Mesenchymal stem cell (in vitro differentiated cells and primary cell): ENCODE measurements at regions not wholly inside any gene's neighbourhood (a gene's known extent, or its start where the extent isn't known, plus 50 kb on each side); places are given as distances from the start of the nearest gene placed in this dataset.
A peak's percentile ranks its signal among the peaks of the same experiment; 100 is the strongest.

Experiments used
- DNase-seq: peaks from one replicate; pipeline ENCODE4 v3.0.0-alpha.2; 2013
- H2AFZ ChIP-seq: one replicate; pipeline ENCODE4 v1.6.1; 2013; ENCODE audit warnings: low read depth, mild to moderate bottlenecking, control low read depth, inconsistent platforms, low read length, moderate library complexity
- H2AK5ac ChIP-seq: 2 replicates; pipeline ENCODE4 v1.6.1; 2013; ENCODE audit warnings: low read length, moderate library complexity, mild to moderate bottlenecking, inconsistent platforms; ENCODE audit not compliant: severe bottlenecking
- H2BK120ac ChIP-seq: one replicate; pipeline ENCODE4 v1.6.1; 2013; ENCODE audit warnings: low read depth, mild to moderate bottlenecking, inconsistent platforms, low read length, moderate library complexity
- H2BK12ac ChIP-seq, 2 experiments: one replicate each; pipeline ENCODE4 v1.6.1; 2013; ENCODE audit warnings: inconsistent platforms in 2 of 2, low read length in 2 of 2, mild to moderate bottlenecking in 2 of 2, moderate library complexity in 2 of 2, control low read depth in 1 of 2
- H2BK15ac ChIP-seq: one replicate; pipeline ENCODE4 v1.6.1; 2013; ENCODE audit warnings: mild to moderate bottlenecking, low read depth, inconsistent platforms; ENCODE audit not compliant: poor library complexity, severe bottlenecking
- H2BK5ac ChIP-seq: 2 replicates; pipeline ENCODE4 v1.6.1; 2013; ENCODE audit warnings: low read depth, mild to moderate bottlenecking, low read length, control low read depth, inconsistent platforms; ENCODE audit not compliant: poor library complexity, severe bottlenecking
- H3K14ac ChIP-seq, 2 experiments: one replicate each; pipeline ENCODE4 v1.6.1; 2013; ENCODE audit warnings: inconsistent platforms in 2 of 2, low read length in 2 of 2, control low read depth in 1 of 2, mild to moderate bottlenecking in 1 of 2, moderate library complexity in 1 of 2
- H3K18ac ChIP-seq, 2 experiments: one replicate each; pipeline ENCODE4 v1.6.1; 2013; ENCODE audit warnings: inconsistent platforms in 2 of 2, low read length in 2 of 2, control low read depth in 1 of 2, low read depth in 1 of 2, mild to moderate bottlenecking in 1 of 2
- H3K23ac ChIP-seq, 2 experiments: one replicate each; pipeline ENCODE4 v1.6.1; 2013; ENCODE audit warnings: inconsistent platforms in 2 of 2, low read length in 2 of 2, mild to moderate bottlenecking in 2 of 2, moderate library complexity in 2 of 2, control low read depth in 1 of 2
- H3K27ac ChIP-seq: 2 replicates; pipeline ENCODE4 v1.5.1; 2013; ENCODE audit warnings: mild to moderate bottlenecking, moderate library complexity, low read length, control low read depth, inconsistent platforms; ENCODE audit not compliant: poor library complexity, severe bottlenecking
- H3K27me3 ChIP-seq, 2 experiments: 2 replicates each; pipeline versions ENCODE4 v1.6.1 to v1.7.0; 2013; ENCODE audit warnings: low read length in 2 of 2, mild to moderate bottlenecking in 2 of 2, moderate library complexity in 2 of 2, control low read depth in 1 of 2, inconsistent platforms in 1 of 2; ENCODE audit not compliant: control insufficient read depth in 1 of 2, insufficient read depth in 1 of 2
- H3K36me3 ChIP-seq, 2 experiments: 2 replicates each; pipeline versions ENCODE4 v1.6.1 to v1.7.0; 2013; ENCODE audit warnings: low read length in 2 of 2, control low read depth in 1 of 2, inconsistent platforms in 1 of 2, low read depth in 1 of 2, mild to moderate bottlenecking in 1 of 2; ENCODE audit not compliant: insufficient read depth in 2 of 2, control insufficient read depth in 1 of 2
- H3K4ac ChIP-seq, 2 experiments: one replicate each; pipeline ENCODE4 v1.6.1; 2013; ENCODE audit warnings: inconsistent platforms in 2 of 2, low read length in 2 of 2, mild to moderate bottlenecking in 2 of 2, moderate library complexity in 2 of 2, control low read depth in 1 of 2, low read depth in 1 of 2
- H3K4me1 ChIP-seq: 2 replicates; pipeline ENCODE4 v1.6.1; 2013; ENCODE audit warnings: low read depth, low read length, control low read depth; ENCODE audit not compliant: control insufficient read depth, insufficient read depth
- H3K4me2 ChIP-seq: 2 replicates; pipeline ENCODE4 v1.6.1; 2013; ENCODE audit warnings: low read length, mild to moderate bottlenecking, inconsistent platforms; ENCODE audit not compliant: poor library complexity, severe bottlenecking
- H3K4me3 ChIP-seq, 2 experiments: 2 replicates each; pipeline versions ENCODE4 v1.5.1 to v1.7.0; 2013; ENCODE audit warnings: low read length in 2 of 2, mild to moderate bottlenecking in 2 of 2, control low read depth in 1 of 2, low read depth in 1 of 2; ENCODE audit not compliant: insufficient read depth in 1 of 2
- H3K79me1 ChIP-seq: replicated peaks from 2 replicates; pipeline ENCODE4 v1.6.1; 2013; ENCODE audit warnings: mild to moderate bottlenecking, control low read depth, low read length, inconsistent platforms; ENCODE audit not compliant: poor library complexity, severe bottlenecking
- H3K9ac ChIP-seq: 2 replicates; pipeline ENCODE4 v1.7.0; 2013; ENCODE audit warnings: mild to moderate bottlenecking, low read length, moderate library complexity
- H3K9me3 ChIP-seq: 2 replicates; pipeline ENCODE4 v1.7.0; 2013; ENCODE audit warnings: mild to moderate bottlenecking, low read length; ENCODE audit not compliant: control insufficient read depth
- H4K8ac ChIP-seq: one replicate; pipeline ENCODE4 v1.6.1; 2013; ENCODE audit warnings: inconsistent platforms, mild to moderate bottlenecking, low read length, moderate library complexity
- H4K91ac ChIP-seq: one replicate; pipeline ENCODE4 v1.6.1; 2013; ENCODE audit warnings: mild to moderate bottlenecking, low read length, inconsistent platforms
- WGBS: methylation state at CpG from one replicate; pipeline ENCODE4 v1.1.7; 2013; ENCODE audit warnings: mixed read lengths; 5-methylcytosine and 5-hydroxymethylcytosine counted together

DNA sequence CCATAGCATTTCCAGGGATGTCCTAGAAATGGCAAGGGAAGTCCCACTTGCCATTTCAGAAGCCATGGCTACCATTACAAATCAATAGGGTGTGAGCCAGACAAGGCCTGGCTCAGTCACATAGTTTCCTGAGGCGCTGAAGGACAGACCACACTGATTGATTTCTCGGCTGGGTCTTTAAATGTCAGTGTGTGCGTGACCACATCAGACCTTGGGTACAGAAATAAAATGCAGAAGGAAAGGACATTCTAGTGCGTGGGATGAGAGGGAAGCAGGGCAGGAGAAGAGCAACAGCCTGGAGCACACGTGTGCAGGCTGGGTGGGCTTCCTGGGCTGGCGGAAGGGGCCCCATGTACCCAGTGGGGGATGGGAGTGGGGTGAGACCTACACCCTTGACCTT, 58.7 kb upstream of the LYRM9 start:
- no peak overlapping the region for H3K23ac ChIP-seq
- H3K4me3 ChIP-seq, result no peak overlapping the region
- no peak overlapping the region for H3K27ac ChIP-seq
- H3K9me3 ChIP-seq, result no peaks in the 10 kb centered on the region
- no peaks in the 10 kb centered on the region for H3K79me1 ChIP-seq
- no peak overlapping the region for H2AK5ac ChIP-seq
- DNase-seq, result no peak
- no peak overlapping the region for H4K8ac ChIP-seq
- no peaks in the 10 kb centered on the region for H3K4me1 ChIP-seq
- no peak overlapping the region for H3K4me2 ChIP-seq
- H3K4ac ChIP-seq, result no peak overlapping the region
- WGBS, result 87% methylated on average over 6 of the region's 6 CpGs
- H2BK5ac ChIP-seq, result no peak overlapping the region
- no peak overlapping the region for H2AFZ ChIP-seq
- no peak overlapping the region for H3K9ac ChIP-seq
- no peak overlapping the region for H2BK12ac ChIP-seq
- no peak overlapping the region for H2BK120ac ChIP-seq
- H3K14ac ChIP-seq, result no peak overlapping the region
- no peak overlapping the region for H2BK15ac ChIP-seq
- no peak overlapping the region for H4K91ac ChIP-seq
- H3K36me3 ChIP-seq, result no peaks in the 10 kb centered on the region
- no peak overlapping the region for H3K18ac ChIP-seq
- H3K27me3 ChIP-seq, result peaks cover 30 to 55% of the 10 kb centered on the region in 2 experiments

DNA sequence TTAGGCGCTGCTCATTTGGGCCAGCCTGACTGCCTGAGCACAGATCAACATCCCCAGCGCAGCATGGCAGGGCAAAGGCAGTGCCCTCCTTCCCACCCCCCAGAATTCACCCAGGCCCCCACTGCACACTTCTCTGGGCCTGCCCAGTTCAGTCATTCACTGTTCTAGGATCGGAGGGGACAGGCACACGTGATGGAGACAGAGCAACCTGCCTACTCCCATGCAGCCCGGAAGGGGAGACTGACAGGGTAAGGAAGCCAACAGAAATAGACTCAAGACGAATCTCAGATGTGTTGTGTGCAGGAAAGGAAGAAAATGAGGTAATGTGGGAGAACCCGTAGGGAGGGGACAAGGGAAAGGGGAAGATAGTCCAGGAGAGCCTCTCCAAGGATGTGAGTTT, 59.2 kb upstream of the LYRM9 start:
- Histone ChIP-seq H2BK120ac (no peak overlapping the region), H3K36me3 (no peaks in the 10 kb centered on the region), H3K23ac (no peak overlapping the region), H2BK12ac (no peak overlapping the region), H2AFZ (no peak overlapping the region), H3K27me3 (peaks cover 35 to 59% of the 10 kb centered on the region in 2 experiments), H3K4me3 (no peak overlapping the region), H3K27ac (no peak overlapping the region), H3K9me3 (no peaks in the 10 kb centered on the region), H4K91ac (no peak overlapping the region), H3K79me1 (no peaks in the 10 kb centered on the region), H3K9ac (no peak overlapping the region), H3K4me2 (no peak overlapping the region), H2AK5ac (no peak overlapping the region), H2BK15ac (no peak overlapping the region), H4K8ac (no peak overlapping the region), H3K18ac (no peak overlapping the region), H3K4ac (no peak overlapping the region), H2BK5ac (no peak overlapping the region), H3K4me1 (no peaks in the 10 kb centered on the region), H3K14ac (no peak overlapping the region)
- DNase-seq, result no peak
- 62% methylated on average over 7 of the region's 7 CpGs for WGBS

DNA sequence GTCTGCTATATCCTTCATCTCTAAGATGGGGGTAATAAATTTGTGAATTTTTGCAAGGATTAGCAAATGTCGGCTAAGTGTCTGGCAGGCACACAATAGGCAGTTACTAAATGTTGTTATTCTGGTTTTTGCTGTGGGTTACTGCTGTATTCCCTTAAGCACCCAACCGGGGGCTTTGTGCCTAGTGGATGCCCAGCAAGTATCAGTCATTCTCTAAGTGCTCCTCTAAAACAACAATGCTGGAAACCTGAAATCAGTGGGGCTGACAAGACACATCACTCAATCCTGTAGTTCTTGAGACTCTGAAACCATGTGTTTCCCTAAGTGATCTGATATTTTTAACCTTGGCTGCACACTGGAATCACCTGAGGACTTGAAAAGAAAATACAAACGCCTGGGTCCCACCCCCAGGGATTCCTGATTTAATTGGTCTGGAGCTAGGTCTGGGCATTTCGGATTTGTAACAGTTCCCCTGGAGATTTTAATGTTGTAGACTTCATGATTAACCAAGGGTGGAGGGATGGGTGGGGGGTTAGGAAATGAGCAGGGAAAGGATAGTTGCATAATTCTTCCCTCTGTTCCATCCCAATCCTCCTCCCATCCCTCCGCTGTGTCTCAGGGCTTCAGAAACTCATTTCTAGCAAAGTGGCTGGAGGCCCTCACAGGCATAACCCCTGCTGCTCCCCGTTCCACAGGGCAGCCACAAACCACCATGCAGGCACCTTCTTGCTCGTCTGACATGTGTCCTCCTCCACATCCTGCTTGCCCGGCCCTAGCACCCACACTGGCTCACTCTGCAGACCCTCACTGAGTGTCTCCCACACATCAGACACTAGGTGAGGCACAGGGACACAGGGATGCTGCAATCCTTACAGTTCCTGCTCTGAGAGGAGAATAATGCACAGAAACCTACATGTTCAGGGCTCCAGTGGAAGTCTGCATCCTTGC, 61.7 kb upstream of the LYRM9 start:
- H3K4ac ChIP-seq, result no peak overlapping the region
- no peak overlapping the region for H2BK12ac ChIP-seq
- WGBS, result 65% methylated on average over 8 of the region's 8 CpGs
- H2BK5ac ChIP-seq, result no peak overlapping the region
- no peak overlapping the region for H3K27ac ChIP-seq
- no peak overlapping the region for H2BK15ac ChIP-seq
- H3K18ac ChIP-seq, result no peak overlapping the region
- H2AFZ ChIP-seq, result no peak overlapping the region
- H3K4me3 ChIP-seq, result no peak overlapping the region
- no peaks in the 10 kb centered on the region for H3K79me1 ChIP-seq
- H3K4me1 ChIP-seq, result no peaks in the 10 kb centered on the region
- H3K27me3 ChIP-seq, result peaks cover 44 to 77% of the 10 kb centered on the region in 2 experiments
- H2BK120ac ChIP-seq, result no peak overlapping the region
- no peak for DNase-seq
- H2AK5ac ChIP-seq, result no peak overlapping the region
- H3K4me2 ChIP-seq, result no peak overlapping the region
- H3K9ac ChIP-seq, result no peak overlapping the region
- peak overlapping the region in 1 of 2 experiments; percentile 79 for H3K14ac ChIP-seq
- H3K36me3 ChIP-seq, result no peaks in the 10 kb centered on the region
- no peak overlapping the region for H4K91ac ChIP-seq
- H3K9me3 ChIP-seq, result no peaks in the 10 kb centered on the region
- no peak overlapping the region for H4K8ac ChIP-seq
- no peak overlapping the region for H3K23ac ChIP-seq

DNA sequence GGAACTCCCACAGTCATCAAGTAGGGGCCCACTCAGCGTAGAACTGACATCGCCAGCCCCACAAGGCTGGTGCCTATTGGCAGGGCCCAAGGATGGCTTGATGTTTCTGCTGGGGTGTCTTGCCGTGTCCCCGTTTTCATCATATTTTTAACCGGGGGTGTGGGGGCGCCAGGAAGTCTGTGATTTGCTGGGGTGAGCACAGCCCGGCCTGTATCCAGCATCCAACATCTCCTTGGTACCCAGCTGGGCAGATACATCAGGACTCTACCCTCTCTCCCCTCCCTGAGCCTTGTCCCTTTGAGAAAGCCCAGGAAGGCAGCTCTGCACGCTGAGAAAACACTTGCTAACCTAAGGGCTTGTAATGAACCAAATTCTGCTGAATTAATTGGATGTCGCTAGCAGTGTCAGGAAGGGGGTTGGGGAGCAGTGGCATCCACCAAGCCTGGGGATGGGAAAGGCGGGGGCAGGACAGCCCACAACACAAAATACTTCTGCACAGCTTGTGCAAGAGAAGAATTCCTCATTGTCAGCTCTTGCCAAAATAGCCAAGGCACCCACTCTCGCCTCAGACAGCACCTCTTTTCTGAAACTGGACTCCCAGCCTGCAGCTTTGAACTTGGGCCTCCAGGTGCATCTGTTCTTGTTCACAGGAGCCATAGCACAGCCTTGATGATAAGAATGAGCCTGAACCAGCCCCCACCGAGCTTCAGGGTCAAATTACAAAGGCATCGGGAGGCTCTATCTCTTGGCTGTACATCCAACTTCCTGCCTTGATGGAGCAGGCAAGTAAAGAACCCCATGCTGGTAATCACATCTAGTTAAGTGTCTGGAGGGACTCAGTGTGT, 63.7 kb upstream of the LYRM9 start:
- Histone ChIP-seq H2BK5ac (no peak overlapping the region), H3K4me1 (no peaks in the 10 kb centered on the region), H3K27me3 (peaks cover 42 to 70% of the 10 kb centered on the region in 2 experiments), H3K9ac (no peak overlapping the region), H3K79me1 (no peaks in the 10 kb centered on the region), H3K4ac (no peak overlapping the region), H3K14ac (no peak overlapping the region), H2AFZ (no peak overlapping the region), H3K4me3 (no peak overlapping the region), H2BK15ac (no peak overlapping the region), H3K27ac (no peak overlapping the region), H3K36me3 (no peaks in the 10 kb centered on the region), H2BK120ac (no peak overlapping the region), H2BK12ac (no peak overlapping the region), H2AK5ac (no peak overlapping the region), H3K9me3 (no peaks in the 10 kb centered on the region), H3K4me2 (no peak overlapping the region), H3K23ac (no peak overlapping the region), H3K18ac (no peak overlapping the region), H4K8ac (no peak overlapping the region), H4K91ac (no peak overlapping the region)
- WGBS, result 69% methylated on average over 13 of the region's 13 CpGs
- DNase-seq, result no peak
